ENCODE measurements at regions not wholly inside any gene's neighbourhood (a gene's known extent, or its start where the extent isn't known, plus 50 kb on each side); places are given as distances from the start of the nearest gene placed in this dataset.
"Not testable (repeated sequence)": the region's sequence is repeated elsewhere in the genome, so short reads cannot be mapped to it uniquely, and the experiment has no call there.

- BruUV-seq (replicated peaks) = no TSS peak
- no peak for DNase-seq (ENCODE audit: unreplicated experiment)
- H3K27ac Mint-ChIP-seq (ENCODE audit: low read depth, unreplicated experiment) = no peak overlapping the region
- ChIA-PET CTCF (interaction anchor here (0.6 kb wide), 1 partner anchor 782 kb away, joined by 3 read pairs; no protein-coding TSS in a partner anchor), POLR2A (no interaction called here)
- no peaks in the 10 kb centered on the region for H3K27me3 Mint-ChIP-seq (ENCODE audit: insufficient read depth, unreplicated experiment)
- TF ChIP-seq, protein P1, sequence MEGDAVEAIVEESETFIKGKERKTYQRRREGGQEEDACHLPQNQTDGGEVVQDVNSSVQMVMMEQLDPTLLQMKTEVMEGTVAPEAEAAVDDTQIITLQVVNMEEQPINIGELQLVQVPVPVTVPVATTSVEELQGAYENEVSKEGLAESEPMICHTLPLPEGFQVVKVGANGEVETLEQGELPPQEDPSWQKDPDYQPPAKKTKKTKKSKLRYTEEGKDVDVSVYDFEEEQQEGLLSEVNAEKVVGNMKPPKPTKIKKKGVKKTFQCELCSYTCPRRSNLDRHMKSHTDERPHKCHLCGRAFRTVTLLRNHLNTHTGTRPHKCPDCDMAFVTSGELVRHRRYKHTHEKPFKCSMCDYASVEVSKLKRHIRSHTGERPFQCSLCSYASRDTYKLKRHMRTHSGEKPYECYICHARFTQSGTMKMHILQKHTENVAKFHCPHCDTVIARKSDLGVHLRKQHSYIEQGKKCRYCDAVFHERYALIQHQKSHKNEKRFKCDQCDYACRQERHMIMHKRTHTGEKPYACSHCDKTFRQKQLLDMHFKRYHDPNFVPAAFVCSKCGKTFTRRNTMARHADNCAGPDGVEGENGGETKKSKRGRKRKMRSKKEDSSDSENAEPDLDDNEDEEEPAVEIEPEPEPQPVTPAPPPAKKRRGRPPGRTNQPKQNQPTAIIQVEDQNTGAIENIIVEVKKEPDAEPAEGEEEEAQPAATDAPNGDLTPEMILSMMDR (IDR thresholded peaks at IDR 0.05; ENCODE audit: unreplicated experiment) = no peak
- H3K9me3 Mint-ChIP-seq (ENCODE audit: unreplicated experiment) = no peaks in the 10 kb centered on the region
- H3K4me1 Mint-ChIP-seq (ENCODE audit: insufficient read depth, unreplicated experiment) = peaks cover 11% of the 10 kb centered on the region
- H3K36me3 Mint-ChIP-seq (ENCODE audit: insufficient read depth, unreplicated experiment) = no peaks in the 10 kb centered on the region
- no peak overlapping the region for H3K4me3 Mint-ChIP-seq (ENCODE audit: unreplicated experiment)
- intact Hi-C loops (cut with micrococcal nuclease) = no loop called here
Observed at GRCh38 chr10:22833353-22833752, 94.5 kb upstream of the ARMC3 start.

- Mint-ChIP-seq H3K4me3 (ENCODE audit: unreplicated experiment) (no peak overlapping the region), H3K9me3 (ENCODE audit: unreplicated experiment) (no peaks in the 10 kb centered on the region), H3K27ac (ENCODE audit: low read depth, unreplicated experiment) (no peak overlapping the region), H3K4me1 (ENCODE audit: insufficient read depth, unreplicated experiment) (peaks cover 13% of the 10 kb centered on the region), H3K36me3 (ENCODE audit: insufficient read depth, unreplicated experiment) (no peaks in the 10 kb centered on the region), H3K27me3 (ENCODE audit: insufficient read depth, unreplicated experiment) (no peaks in the 10 kb centered on the region)
- ChIA-PET POLR2A (no interaction called here), CTCF (no interaction called here)
- BruUV-seq (replicated peaks) = no TSS peak
- intact Hi-C loops (cut with micrococcal nuclease) = no loop called here
- TF ChIP-seq, protein P1 (IDR thresholded peaks at IDR 0.05; ENCODE audit: unreplicated experiment) = no peak
- no peak for DNase-seq (ENCODE audit: unreplicated experiment)
Observed at GRCh38 chr10:22832851-22833250, 95.0 kb upstream of the ARMC3 start.

DNA sequence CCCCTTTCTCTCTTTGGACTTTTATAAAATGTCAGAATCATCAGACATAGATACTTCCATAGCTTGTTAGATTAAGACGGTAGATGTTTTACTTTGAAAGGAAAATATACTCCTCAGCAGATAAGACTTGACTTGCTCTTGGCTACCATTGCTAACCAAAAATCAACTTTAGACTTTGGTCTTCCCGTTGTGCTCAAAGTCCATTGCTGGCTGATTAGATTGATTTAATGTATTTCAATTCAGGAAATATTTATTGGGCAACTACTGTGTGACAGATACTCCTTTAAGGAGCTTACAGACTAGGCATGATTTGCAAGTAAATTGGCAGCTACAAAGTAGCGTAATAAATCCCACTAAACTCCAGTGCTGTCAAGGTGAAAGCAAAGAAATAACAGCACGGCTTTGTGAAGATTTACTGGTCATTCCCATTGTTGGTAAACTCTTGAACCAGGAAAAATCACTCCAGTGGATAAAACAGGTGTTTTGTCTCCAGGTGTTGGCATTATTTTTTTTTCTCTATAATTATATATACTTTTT lies 95.7 kb upstream of the ARMC3 start:
- no TSS peak for BruUV-seq (replicated peaks)
- H3K9me3 Mint-ChIP-seq (ENCODE audit: unreplicated experiment) = no peaks in the 10 kb centered on the region
- CTCF ChIA-PET = interaction anchor here (0.7 kb wide), 1 partner anchor 94 kb away, joined by 3 read pairs; no protein-coding TSS in a partner anchor
- H3K4me1 Mint-ChIP-seq (ENCODE audit: insufficient read depth, unreplicated experiment) = peaks cover 13% of the 10 kb centered on the region
- intact Hi-C loops (cut with micrococcal nuclease) = no loop called here
- no peak overlapping the region for H3K27ac Mint-ChIP-seq (ENCODE audit: low read depth, unreplicated experiment)
- POLR2A ChIA-PET = interaction anchor here (0.7 kb wide), 1 partner anchor 9 kb away, joined by 3 read pairs; no protein-coding TSS in a partner anchor
- TF ChIP-seq, protein P1 (IDR thresholded peaks at IDR 0.05; ENCODE audit: unreplicated experiment) = no peak
- DNase-seq (ENCODE audit: unreplicated experiment) = no peak
- H3K36me3 Mint-ChIP-seq (ENCODE audit: insufficient read depth, unreplicated experiment) = no peaks in the 10 kb centered on the region
- H3K4me3 Mint-ChIP-seq (ENCODE audit: unreplicated experiment) = no peak overlapping the region
- no peaks in the 10 kb centered on the region for H3K27me3 Mint-ChIP-seq (ENCODE audit: insufficient read depth, unreplicated experiment)

- ChIA-PET POLR2A (interaction anchor here (0.7 kb wide), 1 partner anchor 9 kb away, joined by 3 read pairs; no protein-coding TSS in a partner anchor), CTCF (no interaction called here)
- Mint-ChIP-seq H3K27ac (ENCODE audit: low read depth, unreplicated experiment) (no peak overlapping the region), H3K27me3 (ENCODE audit: insufficient read depth, unreplicated experiment) (no peaks in the 10 kb centered on the region), H3K36me3 (ENCODE audit: insufficient read depth, unreplicated experiment) (no peaks in the 10 kb centered on the region), H3K4me1 (ENCODE audit: insufficient read depth, unreplicated experiment) (peaks cover 13% of the 10 kb centered on the region), H3K4me3 (ENCODE audit: unreplicated experiment) (no peak overlapping the region), H3K9me3 (ENCODE audit: unreplicated experiment) (no peaks in the 10 kb centered on the region)
- DNase-seq (ENCODE audit: unreplicated experiment) = peak; percentile 11
- BruUV-seq (replicated peaks) = no TSS peak
- intact Hi-C loops (cut with micrococcal nuclease) = no loop called here
- TF ChIP-seq, protein P1 (IDR thresholded peaks at IDR 0.05; ENCODE audit: unreplicated experiment) = no peak
Observed at GRCh38 chr10:22831586-22831985, 96.3 kb upstream of the ARMC3 start.

DNA sequence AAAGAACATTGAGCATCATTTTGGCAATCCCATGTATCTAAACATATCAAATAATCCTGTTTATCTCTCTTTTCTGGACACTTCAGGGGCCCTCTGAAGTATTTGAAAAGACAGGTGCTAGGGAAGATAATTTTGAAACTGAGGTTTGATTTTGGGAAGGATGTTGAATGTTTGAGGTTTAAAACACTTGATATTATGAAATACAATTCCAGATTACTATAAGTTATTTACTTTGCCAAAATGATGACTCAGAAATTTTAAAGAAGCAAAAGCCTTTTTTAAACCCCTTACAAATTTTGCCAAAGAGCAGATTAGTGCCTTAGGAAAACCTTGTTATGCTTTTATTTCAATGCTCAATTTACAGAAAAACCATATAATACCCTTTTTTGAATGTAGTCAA lies 99.1 kb upstream of the ARMC3 start:
- H3K27me3 Mint-ChIP-seq (ENCODE audit: insufficient read depth, unreplicated experiment); CTCF ChIA-PET; BruUV-seq (replicated peaks); H3K27ac Mint-ChIP-seq (ENCODE audit: low read depth, unreplicated experiment); POLR2A ChIA-PET; H3K9me3 Mint-ChIP-seq (ENCODE audit: unreplicated experiment); H3K4me3 Mint-ChIP-seq (ENCODE audit: unreplicated experiment); H3K36me3 Mint-ChIP-seq (ENCODE audit: insufficient read depth, unreplicated experiment): not testable (repeated sequence)
- peaks cover 22% of the 10 kb centered on the region for H3K4me1 Mint-ChIP-seq (ENCODE audit: insufficient read depth, unreplicated experiment)
- peak; percentile 22 for DNase-seq (ENCODE audit: unreplicated experiment)
- intact Hi-C loops (cut with micrococcal nuclease) = loop anchor here (5.0 kb wide), 1 partner anchor 391 kb away; no protein-coding TSS in a partner anchor
